ENCODE measurements at regions not wholly inside any gene's neighbourhood (a gene's known extent, or its start where the extent isn't known, plus 50 kb on each side); places are given as distances from the start of the nearest gene placed in this dataset.
A peak's percentile ranks its signal among the peaks of the same experiment; 100 is the strongest.

DNA sequence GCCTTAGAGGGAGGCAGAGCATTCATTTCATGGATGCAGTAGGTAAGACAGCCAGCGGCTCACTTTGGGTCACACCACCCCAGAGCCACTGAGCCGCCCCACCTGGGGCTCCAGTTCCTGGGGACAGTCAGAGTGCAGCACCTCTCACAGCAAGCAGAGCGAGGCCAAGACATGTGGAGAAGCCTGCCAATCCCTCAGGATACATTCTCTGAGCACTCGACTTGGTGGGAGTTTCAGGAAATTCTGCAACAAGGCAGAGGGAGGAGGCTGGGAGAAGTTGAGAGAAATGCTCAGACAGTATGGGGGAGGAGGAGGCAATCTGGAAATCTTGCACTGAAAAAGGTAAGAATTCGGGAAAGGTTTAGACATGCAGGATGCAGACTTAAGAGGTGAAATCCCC lies 60.8 kb upstream of the WLS start:
- Histone ChIP-seq H2BK120ac (replicated peaks; ENCODE audit: low read depth, low read length) (no peak overlapping the region), H2AFZ (ENCODE audit: low read length) (no peak overlapping the region), H2BK20ac (ENCODE audit: low read length) (no peak overlapping the region), H3K9ac (replicated peaks in 1 of 4; ENCODE audit: extremely low read depth in 1 of 4, low read depth in 3 of 4, low read length in 3 of 4) (no peak overlapping the region), H4K20me1 (replicated peaks in 1 of 2; ENCODE audit: control insufficient read depth in 1 of 2, insufficient read depth in 2 of 2, low read length in 2 of 2) (no peaks in the 10 kb centered on the region), H3K23ac (ENCODE audit: insufficient read length) (no peak overlapping the region), H3K14ac (ENCODE audit: insufficient read length) (no peak overlapping the region), H3K27ac (ENCODE audit: low read depth, low read length) (no peak overlapping the region), H3K4me2 (ENCODE audit: insufficient read depth in 1 of 2, low read depth in 2 of 2, low read length in 2 of 2) (peak overlapping the region; percentile 69 to 71), H3K27me3 (replicated peaks in 1 of 4; ENCODE audit: control insufficient read depth in 3 of 4, extremely low read depth in 1 of 4, insufficient read depth in 3 of 4, low read length in 3 of 4) (peaks cover 14 to 56% (median 45%) of the 10 kb centered on the region in 4 experiments), H3K56ac (replicated peaks; ENCODE audit: insufficient read length, low read depth, low read length) (no peak overlapping the region), H4K8ac (ENCODE audit: extremely low read depth, insufficient read depth, low read length) (no peak overlapping the region), H3K4me3 (ENCODE audit: extremely low read depth in 1 of 4, insufficient read depth in 2 of 4, low read depth in 3 of 4, low read length in 4 of 4) (peak overlapping the region in 2 of 4 experiments; percentile 8 to 50; a peak in 3 of 8 replicates), H2BK15ac (ENCODE audit: low read length) (no peak overlapping the region), H3K79me1 (ENCODE audit: low read depth, low read length) (no peaks in the 10 kb centered on the region), H2AK5ac (ENCODE audit: low read depth, low read length) (peak overlapping the region; percentile 61; the same call in 1 of the 2 replicates), H2BK5ac (ENCODE audit: low read depth, low read length) (no peak overlapping the region), H3K18ac (ENCODE audit: extremely low read depth, low read length) (0 out of 2 replicates have a peak overlapping the region, but pooled peaks have one; percentile 7), H3K79me2 (ENCODE audit: control insufficient read depth in 1 of 2, insufficient read depth in 2 of 2, low read length in 2 of 2) (no peaks in the 10 kb centered on the region), H4K91ac (replicated peaks; ENCODE audit: insufficient read length, low read length) (peak overlapping the region; percentile 25), H3K9me3 (ENCODE audit: insufficient read depth in 2 of 2, low read depth in 1 of 2, low read length in 1 of 2) (no peaks in the 10 kb centered on the region), H3K4me1 (replicated peaks in 1 of 4; ENCODE audit: control insufficient read depth in 3 of 4, insufficient read depth in 4 of 4, low read length in 3 of 4) (peaks cover 9 to 19% (median 16%) of the 10 kb centered on the region in 4 experiments), H3K36me3 (ENCODE audit: control insufficient read depth in 2 of 4, insufficient read depth in 4 of 4, low read length in 3 of 4) (no peaks in the 10 kb centered on the region), H2BK12ac (ENCODE audit: low read depth, low read length) (peak overlapping the region; percentile 51; the same call in 1 of the 2 replicates), H4K5ac (ENCODE audit: insufficient read length, low read depth, low read length) (no peak overlapping the region), H3K23me2 (ENCODE audit: low read depth, low read length) (peaks cover 9% of the 10 kb centered on the region; the same call in 1 of the 2 replicates), H3K4ac (replicated peaks; ENCODE audit: insufficient read length, low read depth, low read length) (no peak overlapping the region)
- WGBS, 2 experiments (ENCODE audit: extremely low coverage in 1 of 2, insufficient coverage in 1 of 2, insufficient read length in 1 of 2, insufficient replicate concordance in 2 of 2, low coverage in 1 of 2, low lambda C conversion rate in 2 of 2, missing lambda C conversion rate in 1 of 2) = 37% methylated on average over 4 of the region's 5 CpGs; no CpG with 5 or more reads in 1 of the 2 experiments
- POLR2A ChIA-PET (ENCODE audit: partially characterized antibody) = interaction anchor here (1.0 to 1.4 kb wide), 3 partner anchors 10 to 63 kb away, joined by 3 to 6 read pairs (median 4); no protein-coding TSS in a partner anchor
- FAIRE-seq = no peak
- CTCF ChIA-PET (ENCODE audit: partially characterized antibody) = interaction anchor here (1.3 to 2.6 kb wide), 7 partner anchors 8 to 172 kb away, joined by 3 to 11 read pairs (median 7); no protein-coding TSS in a partner anchor
- no peak for DNase-seq (ENCODE audit: low read depth in 1 of 2, low spot score in 2 of 2)
- TF ChIP-seq, protein P1, sequence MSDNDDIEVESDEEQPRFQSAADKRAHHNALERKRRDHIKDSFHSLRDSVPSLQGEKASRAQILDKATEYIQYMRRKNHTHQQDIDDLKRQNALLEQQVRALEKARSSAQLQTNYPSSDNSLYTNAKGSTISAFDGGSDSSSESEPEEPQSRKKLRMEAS (IDR thresholded peaks at IDR 0.05) = no peak
- no peak for TF ChIP-seq CHD1 (IDR thresholded peaks at IDR 0.05; ENCODE audit: low read depth, low read length)
- TF ChIP-seq, protein P2, sequence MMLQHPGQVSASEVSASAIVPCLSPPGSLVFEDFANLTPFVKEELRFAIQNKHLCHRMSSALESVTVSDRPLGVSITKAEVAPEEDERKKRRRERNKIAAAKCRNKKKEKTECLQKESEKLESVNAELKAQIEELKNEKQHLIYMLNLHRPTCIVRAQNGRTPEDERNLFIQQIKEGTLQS (IDR thresholded peaks at IDR 0.05; ENCODE audit: insufficient read depth, low read depth, low read length) = no peak
- no peak for TF ChIP-seq SAP30 (IDR thresholded peaks at IDR 0.05; ENCODE audit: insufficient read depth, insufficient replicate concordance, low read length)
- no peak for TF ChIP-seq SIRT6 (IDR thresholded peaks at IDR 0.05; ENCODE audit: low read length)
- TF ChIP-seq SP1 (IDR thresholded peaks at IDR 0.05; ENCODE audit: low read depth, low read length) = no peak
- no peak for TF ChIP-seq CBX8 (IDR thresholded peaks at IDR 0.05; ENCODE audit: borderline replicate concordance, low read depth, low read length)
- no peak for TF ChIP-seq HDAC6 (IDR thresholded peaks at IDR 0.05; ENCODE audit: low read depth, low read length)
- no peak for TF ChIP-seq YY1 (IDR thresholded peaks at IDR 0.05; ENCODE audit: low read depth, low read length)
- TF ChIP-seq HDAC2 (IDR thresholded peaks at IDR 0.05; ENCODE audit: borderline replicate concordance in 1 of 2, low read depth in 2 of 2, low read length in 2 of 2) = no peak
- no peak for TF ChIP-seq GABPA (IDR thresholded peaks at IDR 0.05; ENCODE audit: borderline replicate concordance, insufficient read depth, low read length)
- TF ChIP-seq TCF12 (IDR thresholded peaks at IDR 0.05; ENCODE audit: low read depth, low read length) = no peak
- no peak for TF ChIP-seq BACH1 (IDR thresholded peaks at IDR 0.05; ENCODE audit: low read length)
